GM12878 (cell line): ENCODE measurements at regions not wholly inside any gene's neighbourhood (a gene's known extent, or its start where the extent isn't known, plus 50 kb on each side); places are given as distances from the start of the nearest gene placed in this dataset.

Experiments used
- ATF2 ChIP-seq: IDR thresholded peaks from 2 replicates; pipeline ENCODE4 v1.6.1; 2012; ENCODE audit warnings: low read length, inconsistent platforms
- ATF3 ChIP-seq: IDR thresholded peaks from 2 replicates; pipeline ENCODE4 v1.6.1; 2011; ENCODE audit warnings: low read depth, mild to moderate bottlenecking, low read length, moderate library complexity, borderline replicate concordance; ENCODE audit errors: extremely low read depth
- SP1 ChIP-seq: IDR thresholded peaks from one replicate; pipeline ENCODE4 v1.6.1; 2011; ENCODE audit warnings: low read depth, low read length
- TBL1XR1 ChIP-seq: IDR thresholded peaks from 2 replicates; pipeline ENCODE4 v1.6.1; 2012; ENCODE audit warnings: low read depth, low read length, improper control_type of control experiment
- WRNIP1 ChIP-seq: IDR thresholded peaks from 2 replicates; pipeline ENCODE4 v1.6.1; 2011; ENCODE audit warnings: low read depth, low read length, improper control_type of control experiment, borderline replicate concordance
- ZBTB33 ChIP-seq: fragments of 450-650 bp; IDR thresholded peaks from 2 replicates; pipeline ENCODE4 v1.6.1; 2017; ENCODE audit warnings: mild to moderate bottlenecking
- ZBTB4 ChIP-seq: fragments of 450-650 bp; formaldehyde crosslinking; IDR thresholded peaks from 2 replicates; pipeline ENCODE4 v1.4.0; 2022; ENCODE audit warnings: mild to moderate bottlenecking, moderate library complexity

- TF ChIP-seq ATF2 (no peak), SP1 (no peak), TBL1XR1 (no peak), ATF3 (no peak), ZBTB4 (no peak), WRNIP1 (no peak), ZBTB33 (no peak)
Observed at GRCh38 chr9:106056328-106056727, 362.0 kb downstream of the TMEM38B start (continued).
